CD4-positive, alpha-beta T cell treated with Interleukin-17A for 4 hours (primary cell): ENCODE measurements at regions not wholly inside any gene's neighbourhood (a gene's known extent, or its start where the extent isn't known, plus 50 kb on each side); places are given as distances from the start of the nearest gene placed in this dataset.
"Not testable (repeated sequence)": the region's sequence is repeated elsewhere in the genome, so short reads cannot be mapped to it uniquely, and the experiment has no call there.

Source experiments
- DNase-seq: peaks from one replicate; pipeline ENCODE4 v3.0.0-alpha.2; 2020; ENCODE audit warnings: mixed read lengths

- DNase-seq, result no peak
Observed at GRCh38 chr16:60646631-60647030, 1389.6 kb downstream of the CDH8 start.

- no peak for DNase-seq
Observed at GRCh38 chr16:60645541-60645940, 1390.7 kb downstream of the CDH8 start.

- no peak for DNase-seq
Observed at GRCh38 chr16:60642956-60643355, 1393.3 kb downstream of the CDH8 start.

GRCh38 chr16:60641067-60641665 lies 1395.1 kb downstream of the CDH8 start:
- DNase-seq, result no peak

GRCh38 chr16:60640038-60640437 lies 1396.2 kb downstream of the CDH8 start:
- DNase-seq, result no peak

GRCh38 chr16:60636636-60637035 lies 1399.6 kb downstream of the CDH8 start:
- not testable (repeated sequence) for DNase-seq

- DNase-seq, result no peak
Observed at GRCh38 chr16:60636117-60636516, 1400.1 kb downstream of the CDH8 start.

GRCh38 chr16:60635548-60635947 lies 1400.7 kb downstream of the CDH8 start:
- DNase-seq, result no peak

- no peak for DNase-seq
Observed at GRCh38 chr16:60611844-60612243, 1424.4 kb downstream of the CDH8 start.

GRCh38 chr16:60608971-60609370 lies 1427.3 kb downstream of the CDH8 start:
- no peak for DNase-seq

GRCh38 chr16:60605652-60606051 lies 1430.6 kb downstream of the CDH8 start:
- DNase-seq, result not testable (repeated sequence)

GRCh38 chr16:60605176-60605575 lies 1431.1 kb downstream of the CDH8 start:
- DNase-seq, result no peak

GRCh38 chr16:60586493-60586892 lies 1449.7 kb downstream of the CDH8 start:
- no peak for DNase-seq

GRCh38 chr16:60582528-60582927 lies 1453.7 kb downstream of the CDH8 start:
- no peak for DNase-seq

GRCh38 chr16:60566901-60567300 lies 1469.3 kb downstream of the CDH8 start:
- no peak for DNase-seq

GRCh38 chr16:60564588-60564987 lies 1471.7 kb downstream of the CDH8 start:
- no peak for DNase-seq

GRCh38 chr16:60563166-60563565 lies 1473.1 kb downstream of the CDH8 start:
- no peak for DNase-seq

GRCh38 chr16:60558936-60559335 lies 1477.3 kb downstream of the CDH8 start:
- no peak for DNase-seq

- DNase-seq, result no peak
Observed at GRCh38 chr16:60553090-60553757, 1483.0 kb downstream of the CDH8 start.

- DNase-seq, result no peak
Observed at GRCh38 chr16:60541535-60541934, 1494.7 kb downstream of the CDH8 start.

- DNase-seq, result no peak
Observed at GRCh38 chr16:60510941-60511340, 1525.3 kb downstream of the CDH8 start.

GRCh38 chr16:60510208-60510607 lies 1526.0 kb downstream of the CDH8 start:
- DNase-seq, result no peak

- DNase-seq, result no peak
Observed at GRCh38 chr16:60491273-60491672, 1545.0 kb downstream of the CDH8 start.

- DNase-seq, result no peak
Observed at GRCh38 chr16:60485872-60486489, 1550.3 kb downstream of the CDH8 start.
